Muscle layer of colon (tissue), 2 donors: ENCODE measurements at regions not wholly inside any gene's neighbourhood (a gene's known extent, or its start where the extent isn't known, plus 50 kb on each side); places are given as distances from the start of the nearest gene placed in this dataset.

Experiments used
- H3K27ac ChIP-seq: one replicate; pipeline ENCODE4 v1.7.0; 2013; ENCODE audit warnings: low read depth, mild to moderate bottlenecking, low read length, moderate library complexity
- H3K27me3 ChIP-seq, 2 donors: one replicate each; pipeline ENCODE4 v1.7.0; 2013; ENCODE audit warnings: low read length in 2 of 2, mild to moderate bottlenecking in 2 of 2; ENCODE audit not compliant: insufficient read depth in 2 of 2, control insufficient read depth in 1 of 2
- H3K36me3 ChIP-seq: one replicate; pipeline ENCODE4 v1.7.0; 2013; ENCODE audit warnings: mild to moderate bottlenecking, low read length; ENCODE audit not compliant: insufficient read depth
- H3K4me1 ChIP-seq: one replicate; pipeline ENCODE4 v1.7.0; 2013; ENCODE audit warnings: mild to moderate bottlenecking, low read length; ENCODE audit not compliant: insufficient read depth
- H3K4me3 ChIP-seq, 2 donors: one replicate each; pipeline ENCODE4 v1.7.0; 2013; ENCODE audit warnings: low read length in 2 of 2, low read depth in 1 of 2, mild to moderate bottlenecking in 1 of 2, moderate library complexity in 1 of 2
- H3K9ac ChIP-seq: one replicate; pipeline ENCODE4 v1.7.0; 2013; ENCODE audit warnings: low read length
- H3K9me3 ChIP-seq: one replicate; pipeline ENCODE4 v1.7.0; 2013; ENCODE audit warnings: mild to moderate bottlenecking, low read length
- donor health status: abdominal sarcoma.
- donor health status: Adenocarcinoma of cecum.

DNA sequence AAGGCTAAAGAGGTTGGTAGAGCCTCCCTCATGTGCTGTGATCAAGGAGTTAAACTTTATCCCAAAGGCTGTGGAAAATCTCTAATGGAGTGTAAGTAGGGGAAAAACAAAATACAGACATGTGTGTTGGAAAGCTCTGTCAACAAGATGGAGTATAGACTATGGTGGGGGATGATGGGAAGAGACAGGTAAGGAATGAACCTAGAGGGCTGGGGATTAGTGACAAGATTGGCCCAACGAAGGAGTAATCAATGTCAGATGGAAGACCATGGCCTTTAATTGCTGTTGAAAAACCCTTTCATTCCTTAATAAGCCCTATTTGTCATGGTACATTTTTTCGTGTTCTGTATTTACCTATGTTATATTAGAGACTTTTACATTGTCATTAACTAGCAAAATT, 278.6 kb downstream of the SQOR start:
- Histone ChIP-seq H3K27ac (no peak overlapping the region), H3K9ac (no peak overlapping the region), H3K9me3 (no peaks in the 10 kb centered on the region), H3K4me1 (no peaks in the 10 kb centered on the region), H3K36me3 (no peaks in the 10 kb centered on the region), H3K4me3 (no peak overlapping the region), H3K27me3 (no peaks in the 10 kb centered on the region)

DNA sequence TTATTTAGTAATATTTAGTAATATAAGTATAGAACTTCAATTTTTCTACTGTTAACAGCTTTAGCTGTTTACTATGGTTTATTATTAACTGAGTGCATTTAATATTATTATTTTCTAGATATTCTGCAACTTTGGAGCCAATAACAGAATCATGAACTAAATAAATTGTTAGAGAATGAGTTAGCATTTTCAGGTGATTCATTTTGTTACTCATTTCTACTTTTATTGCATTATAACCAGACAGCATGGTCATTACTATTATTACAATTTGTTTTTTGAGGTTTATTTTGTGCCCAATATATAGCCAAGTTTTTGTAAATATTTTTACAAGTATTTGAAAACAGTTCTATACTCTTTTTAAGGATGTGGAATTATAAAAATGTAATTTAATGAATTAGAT, 279.6 kb downstream of the SQOR start:
- Histone ChIP-seq H3K9ac (no peak overlapping the region), H3K9me3 (no peaks in the 10 kb centered on the region), H3K27me3 (no peaks in the 10 kb centered on the region), H3K4me1 (no peaks in the 10 kb centered on the region), H3K27ac (no peak overlapping the region), H3K4me3 (no peak overlapping the region), H3K36me3 (no peaks in the 10 kb centered on the region)

DNA sequence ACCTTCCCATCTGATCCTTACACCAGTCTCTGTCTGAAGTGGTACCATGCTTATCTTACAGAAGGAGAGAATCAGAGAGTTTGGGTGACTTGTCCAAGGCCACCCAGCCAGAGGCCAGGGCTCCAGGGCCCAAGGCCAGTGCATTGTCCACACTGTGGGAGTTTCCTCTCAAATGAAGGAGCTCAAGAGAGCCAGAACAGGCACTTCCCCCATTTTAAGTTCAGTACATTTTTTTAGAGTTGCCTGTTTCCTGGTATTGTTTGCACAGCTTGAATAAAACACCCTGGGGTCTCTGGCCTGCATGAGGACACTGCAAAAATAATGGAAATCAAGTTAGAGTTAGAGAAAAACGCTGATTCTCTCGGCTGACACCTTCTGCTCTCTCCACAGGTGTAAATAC, 284.0 kb downstream of the SQOR start:
- Histone ChIP-seq H3K9ac (no peak overlapping the region), H3K27me3 (no peaks in the 10 kb centered on the region), H3K36me3 (no peaks in the 10 kb centered on the region), H3K9me3 (no peaks in the 10 kb centered on the region), H3K27ac (no peak overlapping the region), H3K4me3 (no peak overlapping the region), H3K4me1 (no peaks in the 10 kb centered on the region)

DNA sequence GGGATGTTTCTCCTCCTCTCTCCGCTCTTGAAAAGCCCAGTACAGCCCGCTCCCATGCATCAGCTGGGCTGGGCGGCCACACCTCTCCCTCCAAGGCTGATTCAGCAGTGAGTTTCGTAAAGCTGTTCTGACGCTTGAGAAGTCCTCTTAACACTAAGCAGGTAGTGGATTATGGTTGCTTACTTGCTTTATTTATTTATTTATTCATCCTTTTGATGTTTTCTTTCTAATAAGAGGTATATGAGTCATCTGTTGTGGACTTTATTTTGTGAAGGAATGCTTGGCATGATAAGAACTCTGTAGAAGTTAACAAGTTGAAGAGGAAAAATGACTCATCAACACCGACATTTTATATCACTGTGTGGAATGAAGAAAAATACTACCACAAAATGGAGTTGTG, 285.0 kb downstream of the SQOR start:
- no peaks in the 10 kb centered on the region for H3K4me1 ChIP-seq
- no peaks in the 10 kb centered on the region for H3K36me3 ChIP-seq
- no peak overlapping the region for H3K4me3 ChIP-seq
- H3K9me3 ChIP-seq, result no peaks in the 10 kb centered on the region
- no peaks in the 10 kb centered on the region for H3K27me3 ChIP-seq
- H3K27ac ChIP-seq, result no peak overlapping the region
- H3K9ac ChIP-seq, result no peak overlapping the region

DNA sequence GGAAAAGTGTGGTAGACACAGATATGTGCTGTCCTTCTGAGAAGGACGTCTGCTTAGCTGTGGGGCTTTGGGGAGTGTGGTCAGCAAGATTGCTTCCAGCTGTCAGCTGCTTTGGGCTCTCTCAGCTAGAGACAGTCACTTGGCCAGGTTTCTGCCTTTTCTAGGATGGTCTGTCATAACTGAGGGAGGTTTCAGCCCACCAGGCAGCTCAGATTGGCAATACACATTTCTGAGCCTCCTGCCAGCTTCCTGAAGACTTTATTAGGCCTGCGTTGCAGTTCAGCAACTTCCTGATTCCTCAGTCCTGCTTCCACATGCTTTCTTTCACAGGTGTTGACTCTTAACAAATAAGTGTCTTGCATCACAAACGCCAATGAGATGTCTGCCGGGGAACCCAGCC, 286.5 kb downstream of the SQOR start:
- H3K9ac ChIP-seq, result no peak overlapping the region
- H3K4me3 ChIP-seq, result no peak overlapping the region
- H3K27ac ChIP-seq, result no peak overlapping the region
- no peaks in the 10 kb centered on the region for H3K27me3 ChIP-seq
- no peaks in the 10 kb centered on the region for H3K4me1 ChIP-seq
- no peaks in the 10 kb centered on the region for H3K9me3 ChIP-seq
- no peaks in the 10 kb centered on the region for H3K36me3 ChIP-seq

DNA sequence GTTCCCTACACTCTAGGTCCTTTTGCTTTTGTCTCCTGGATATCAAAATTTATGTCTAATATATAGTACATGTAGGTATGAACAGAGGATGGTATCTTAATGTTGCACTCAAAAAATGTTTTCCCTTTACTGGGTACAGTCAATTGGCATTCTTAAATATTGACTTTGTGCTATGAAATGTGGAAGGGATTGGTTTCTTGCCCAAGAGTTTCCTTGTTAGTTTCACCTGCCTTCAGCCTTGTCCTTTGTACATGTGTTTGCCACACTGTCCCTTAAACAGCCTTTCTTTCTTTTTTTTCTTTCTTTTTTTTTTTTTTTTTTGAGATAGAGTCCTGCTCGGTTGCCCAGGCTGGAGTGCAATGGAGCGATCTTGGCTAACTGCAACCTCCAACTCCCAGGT, 287.1 kb downstream of the SQOR start:
- no peaks in the 10 kb centered on the region for H3K4me1 ChIP-seq
- H3K36me3 ChIP-seq, result no peaks in the 10 kb centered on the region
- H3K4me3 ChIP-seq, result no peak overlapping the region
- no peaks in the 10 kb centered on the region for H3K9me3 ChIP-seq
- no peak overlapping the region for H3K9ac ChIP-seq
- no peaks in the 10 kb centered on the region for H3K27me3 ChIP-seq
- H3K27ac ChIP-seq, result no peak overlapping the region

DNA sequence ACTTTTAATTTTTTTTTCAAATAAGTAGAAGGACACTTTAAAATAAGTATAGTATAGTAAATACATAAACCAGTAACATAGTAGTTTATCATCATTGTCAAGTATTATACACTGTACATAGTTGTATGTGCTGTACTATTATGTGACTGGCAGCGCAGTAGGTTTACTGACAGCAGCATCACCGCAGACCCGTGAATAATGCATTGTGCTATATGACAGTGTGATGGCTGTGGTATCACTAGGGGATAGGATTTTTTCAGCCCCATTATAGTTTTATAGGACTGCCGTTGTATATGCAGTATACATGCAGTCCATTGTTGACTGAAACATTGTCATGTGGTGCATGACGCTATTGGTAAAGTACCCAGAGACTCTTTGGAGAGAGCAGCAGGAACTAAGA, 306.5 kb downstream of the SQOR start:
- no peaks in the 10 kb centered on the region for H3K36me3 ChIP-seq

DNA sequence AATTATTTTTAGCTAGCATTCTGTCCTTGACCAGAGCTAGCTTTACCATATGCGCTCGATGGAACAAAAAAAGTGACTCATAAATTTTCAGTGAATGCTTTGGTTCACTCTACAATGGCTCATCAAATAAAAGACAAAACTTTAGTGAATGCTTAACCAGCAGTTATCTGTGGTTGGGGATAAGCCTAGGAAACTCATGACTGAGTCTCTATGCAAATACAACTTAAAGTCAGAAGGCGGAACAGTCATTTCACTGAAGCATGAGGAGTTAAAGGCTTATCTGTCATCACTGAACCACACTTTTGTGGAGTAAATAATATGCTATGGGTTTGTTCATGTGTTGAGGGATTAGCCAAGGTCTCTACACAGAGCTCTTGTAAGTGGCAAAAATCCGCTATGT, 308.4 kb downstream of the SQOR start:
- H3K36me3 ChIP-seq, result no peaks in the 10 kb centered on the region
- H3K27ac ChIP-seq, result no peak overlapping the region
- H3K9me3 ChIP-seq, result no peaks in the 10 kb centered on the region
- H3K27me3 ChIP-seq, result no peaks in the 10 kb centered on the region
- H3K9ac ChIP-seq, result no peak overlapping the region
- H3K4me1 ChIP-seq, result no peaks in the 10 kb centered on the region
- H3K4me3 ChIP-seq, result no peak overlapping the region

More for the DNA sequence above, 306.5 kb downstream of the SQOR start:
- no peak overlapping the region for H3K4me3 ChIP-seq
- no peaks in the 10 kb centered on the region for H3K27me3 ChIP-seq
- H3K4me1 ChIP-seq, result no peaks in the 10 kb centered on the region
- no peak overlapping the region for H3K27ac ChIP-seq
- H3K9me3 ChIP-seq, result no peaks in the 10 kb centered on the region
- no peak overlapping the region for H3K9ac ChIP-seq

DNA sequence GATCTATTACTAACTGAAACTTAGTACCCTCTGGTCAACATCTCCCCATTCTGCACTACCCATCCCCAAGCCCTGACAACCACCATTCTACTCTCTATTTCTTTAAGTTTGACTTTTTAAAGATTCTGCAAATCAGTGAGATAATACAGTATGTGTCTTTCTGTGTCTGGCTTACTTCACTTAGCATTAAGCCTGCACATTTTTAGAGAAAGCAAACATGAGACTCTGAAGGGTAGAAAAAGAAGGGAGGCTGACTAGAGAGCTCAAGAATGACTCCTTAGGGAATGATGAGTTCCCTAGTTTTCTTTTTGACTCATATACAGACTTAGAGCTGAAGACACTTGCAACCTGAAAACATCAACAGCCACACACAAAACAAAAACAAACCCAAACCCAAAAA, 311.3 kb downstream of the SQOR start:
- H3K4me1 ChIP-seq, result no peaks in the 10 kb centered on the region
- H3K27ac ChIP-seq, result no peak overlapping the region
- H3K36me3 ChIP-seq, result no peaks in the 10 kb centered on the region
- no peaks in the 10 kb centered on the region for H3K27me3 ChIP-seq
- H3K9ac ChIP-seq, result no peak overlapping the region
- H3K9me3 ChIP-seq, result no peaks in the 10 kb centered on the region
- H3K4me3 ChIP-seq, result no peak overlapping the region

DNA sequence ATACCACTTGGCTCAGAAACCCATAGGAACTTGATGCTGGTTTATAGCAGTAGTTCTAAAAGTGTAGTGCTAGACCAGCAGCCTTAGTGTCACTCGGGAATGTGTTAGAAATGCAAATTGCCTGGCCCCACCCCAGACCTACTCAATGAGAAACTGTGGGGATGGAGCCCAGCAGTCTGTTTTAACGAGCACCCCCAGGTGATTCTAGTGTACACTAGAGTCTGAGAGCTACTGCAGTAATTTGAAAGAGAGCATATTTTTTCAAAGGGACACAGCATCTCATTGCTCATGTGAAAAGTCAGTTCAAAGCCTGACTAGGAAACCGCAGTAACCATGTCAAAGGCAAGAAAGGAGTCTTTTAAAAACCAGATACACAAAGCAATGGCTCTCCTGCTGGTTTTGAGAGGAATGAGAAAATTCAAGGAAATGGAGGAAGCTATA, 313.4 kb downstream of the SQOR start:
- Histone ChIP-seq H3K9me3 (no peaks in the 10 kb centered on the region), H3K4me3 (no peak overlapping the region), H3K9ac (no peak overlapping the region), H3K4me1 (no peaks in the 10 kb centered on the region), H3K27ac (no peak overlapping the region), H3K27me3 (no peaks in the 10 kb centered on the region), H3K36me3 (no peaks in the 10 kb centered on the region)

DNA sequence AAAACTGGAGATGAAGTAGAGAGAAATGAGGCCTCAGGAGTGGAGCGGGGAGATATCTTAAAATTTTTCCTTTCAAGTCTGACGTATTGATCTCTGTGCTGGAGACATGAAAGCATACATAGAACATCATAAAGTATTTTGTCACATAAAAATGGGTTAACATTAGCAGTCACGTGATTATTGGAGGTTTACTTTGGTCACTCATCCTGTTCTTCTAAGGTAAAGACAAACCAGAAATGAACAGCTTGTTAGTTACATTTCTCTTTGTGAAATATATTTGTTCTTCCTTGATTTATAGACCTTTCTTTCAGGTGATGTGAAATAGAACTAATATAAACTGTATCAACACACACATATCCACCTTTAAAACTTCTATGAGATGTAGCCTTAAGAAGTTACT, 324.1 kb downstream of the SQOR start:
- no peak overlapping the region for H3K27ac ChIP-seq

DNA sequence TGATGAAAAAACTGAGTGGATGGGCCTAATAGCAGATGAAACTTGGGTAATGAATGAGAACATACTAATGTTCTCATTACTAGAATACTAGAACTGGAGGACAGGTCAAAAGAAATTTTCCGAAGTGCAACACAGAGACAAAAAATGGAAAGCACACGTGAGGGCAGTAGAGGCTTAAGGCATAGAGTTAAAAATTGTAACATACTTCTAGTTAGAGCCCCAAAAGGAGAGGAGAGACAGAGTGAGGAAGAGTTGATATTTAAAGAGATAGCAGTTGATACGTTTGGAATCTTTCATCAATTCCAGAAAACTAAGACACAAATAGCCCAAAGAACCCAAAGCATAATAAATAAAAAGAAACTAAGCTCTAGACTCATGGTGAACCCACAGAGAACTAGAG, 327.9 kb downstream of the SQOR start:
- Histone ChIP-seq H3K4me3 (no peak overlapping the region), H3K36me3 (no peaks in the 10 kb centered on the region), H3K27me3 (no peaks in the 10 kb centered on the region), H3K9me3 (no peaks in the 10 kb centered on the region), H3K4me1 (no peaks in the 10 kb centered on the region), H3K9ac (no peak overlapping the region), H3K27ac (no peak overlapping the region)

More for the DNA sequence above, 324.1 kb downstream of the SQOR start:
- no peaks in the 10 kb centered on the region for H3K27me3 ChIP-seq
- no peaks in the 10 kb centered on the region for H3K9me3 ChIP-seq
- H3K36me3 ChIP-seq, result no peaks in the 10 kb centered on the region
- H3K4me3 ChIP-seq, result no peak overlapping the region
- H3K4me1 ChIP-seq, result no peaks in the 10 kb centered on the region
- no peak overlapping the region for H3K9ac ChIP-seq
